GM21737 (cell line): ENCODE measurements at regions not wholly inside any gene's neighbourhood (a gene's known extent, or its start where the extent isn't known, plus 50 kb on each side); places are given as distances from the start of the nearest gene placed in this dataset.
"Not testable (repeated sequence)": the region's sequence is repeated elsewhere in the genome, so short reads cannot be mapped to it uniquely, and the experiment has no call there.

Source experiments
- ATAC-seq: cut with Tn5 transposase; IDR thresholded peaks from one replicate; pipeline ENCODE4 v1.9.1; 2021; ENCODE audit warnings: mild to moderate bottlenecking, moderate library complexity; ENCODE audit not compliant: unreplicated experiment

DNA sequence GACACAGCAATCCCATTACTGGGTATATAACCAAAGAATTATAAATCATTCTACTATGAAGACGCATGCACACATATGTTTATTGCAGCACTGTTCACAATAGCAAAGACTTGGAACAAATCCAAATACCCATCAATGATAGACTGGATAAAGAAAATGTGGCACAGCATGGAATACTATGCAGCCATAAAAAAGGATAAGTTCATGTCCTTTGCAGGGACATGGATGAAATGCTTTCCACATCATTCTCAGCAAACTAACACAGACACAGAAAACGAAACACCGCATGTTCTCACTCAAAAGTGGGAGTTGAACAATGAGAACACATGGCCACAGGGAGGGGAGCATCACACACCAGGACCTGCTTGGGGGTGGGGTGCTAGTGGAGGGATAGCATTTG, 613.0 kb downstream of the RFPL4B start:
- not testable (repeated sequence) for ATAC-seq

- ATAC-seq = no peak
Observed at GRCh38 chr6:112967974-112968373, 620.8 kb downstream of the RFPL4B start.

DNA sequence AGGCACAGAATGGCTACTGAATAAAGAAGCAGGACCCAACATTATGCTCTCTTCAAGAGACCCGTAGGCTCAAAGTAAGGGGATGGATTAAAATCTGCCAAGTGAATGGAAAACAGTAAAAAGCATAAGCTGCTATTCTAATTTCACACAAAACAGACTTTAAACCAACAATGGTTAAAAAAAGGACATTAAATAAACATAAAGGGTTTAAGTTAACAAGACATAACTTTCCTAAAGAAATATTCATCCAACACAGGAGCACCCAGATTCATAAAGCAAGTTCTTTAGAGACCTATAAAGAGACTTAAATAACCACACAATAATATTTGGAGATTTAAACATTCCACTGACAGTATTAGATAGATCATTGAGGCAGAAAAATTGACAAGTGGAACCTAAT, 624.5 kb downstream of the RFPL4B start:
- no peak for ATAC-seq

GRCh38 chr6:112974931-112975330, 627.8 kb downstream of the RFPL4B start:
- not testable (repeated sequence) for ATAC-seq

GRCh38 chr6:112976579-112976978, 629.4 kb downstream of the RFPL4B start:
- not testable (repeated sequence) for ATAC-seq

- no peak for ATAC-seq
Observed at GRCh38 chr6:112979830-112980229, 632.7 kb downstream of the RFPL4B start.

DNA sequence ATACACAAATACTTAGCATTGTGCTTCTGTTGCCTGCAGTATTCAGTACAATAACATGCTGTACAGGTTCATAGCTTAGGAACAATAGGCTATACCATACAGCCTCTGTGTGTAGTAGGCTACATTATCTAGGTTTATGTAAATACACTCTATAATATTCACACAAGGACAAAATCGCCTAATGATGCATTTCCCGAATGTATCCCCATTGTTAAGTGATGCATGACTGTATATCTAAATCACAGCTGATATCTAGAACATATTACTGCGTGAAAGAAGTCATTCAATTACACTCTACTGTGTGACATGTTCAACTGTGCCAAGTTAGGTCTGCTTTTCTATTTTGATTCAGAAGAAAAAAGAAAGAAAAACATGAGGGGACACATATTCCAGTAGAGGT, 633.5 kb downstream of the RFPL4B start:
- ATAC-seq = no peak

DNA sequence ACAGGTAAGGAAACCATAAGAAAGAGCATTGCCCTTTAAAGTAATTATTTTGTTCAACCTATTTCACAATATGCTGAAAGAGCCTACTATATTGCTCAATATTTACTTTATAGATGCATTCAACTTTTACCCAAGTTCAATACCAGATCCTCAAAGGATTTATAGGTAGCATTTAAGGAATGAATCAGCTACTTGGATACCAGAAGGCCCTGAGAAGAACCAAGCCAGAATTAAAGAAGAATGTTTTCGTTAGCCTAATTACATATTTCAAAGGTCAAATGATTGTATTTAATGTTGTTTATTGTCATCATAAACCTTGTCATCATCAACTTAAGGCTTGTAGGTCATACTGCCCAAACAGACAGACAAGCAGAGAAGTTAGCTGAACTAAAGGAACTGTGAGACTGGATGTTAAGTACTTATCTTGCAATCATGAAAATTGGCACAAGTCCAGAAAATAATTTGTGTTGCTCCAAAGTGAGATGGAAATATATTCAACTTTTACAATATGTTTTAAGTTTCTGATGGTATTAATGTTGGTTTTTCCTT, 636.7 kb downstream of the RFPL4B start:
- ATAC-seq = no peak

DNA sequence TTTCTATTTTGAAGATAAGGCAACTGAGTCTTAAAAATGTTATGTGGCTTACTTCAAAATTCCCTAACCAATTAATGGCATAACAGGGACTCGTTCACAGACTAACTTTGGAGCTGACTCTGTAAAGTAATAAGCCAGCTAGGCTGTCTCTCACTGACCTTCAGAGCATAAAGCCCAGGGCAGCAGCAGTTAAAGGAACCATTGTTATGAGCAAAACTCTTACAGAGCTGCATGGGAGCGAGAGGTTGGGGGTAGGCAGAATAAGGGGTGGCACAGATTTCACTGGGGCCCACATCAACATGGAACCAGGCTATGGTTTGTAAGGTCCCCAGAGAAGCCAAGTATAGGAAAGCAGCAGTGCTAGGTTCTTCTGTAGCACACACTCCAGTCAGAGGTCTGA, 637.8 kb downstream of the RFPL4B start:
- ATAC-seq = no peak

DNA sequence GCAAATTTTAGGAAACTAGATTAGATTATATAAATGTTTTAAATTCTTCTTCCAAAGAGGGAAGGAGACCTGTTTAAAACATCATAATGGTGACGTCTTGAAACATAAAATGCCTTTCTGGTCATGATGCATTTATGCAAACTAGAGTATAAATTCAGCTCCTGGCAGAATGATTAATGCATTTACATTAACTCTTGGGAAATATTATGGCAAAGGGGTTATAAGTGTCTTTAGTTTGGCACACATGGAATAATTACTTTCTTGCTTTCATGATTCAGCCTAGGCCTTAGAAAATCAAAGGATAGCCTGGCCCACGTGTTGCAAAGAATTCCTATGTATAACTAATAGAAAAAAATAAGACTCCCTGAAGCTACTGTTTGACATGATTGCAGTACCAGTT, 639.2 kb downstream of the RFPL4B start:
- no peak for ATAC-seq

GRCh38 chr6:112988748-112989147, 641.6 kb downstream of the RFPL4B start:
- ATAC-seq = no peak

DNA sequence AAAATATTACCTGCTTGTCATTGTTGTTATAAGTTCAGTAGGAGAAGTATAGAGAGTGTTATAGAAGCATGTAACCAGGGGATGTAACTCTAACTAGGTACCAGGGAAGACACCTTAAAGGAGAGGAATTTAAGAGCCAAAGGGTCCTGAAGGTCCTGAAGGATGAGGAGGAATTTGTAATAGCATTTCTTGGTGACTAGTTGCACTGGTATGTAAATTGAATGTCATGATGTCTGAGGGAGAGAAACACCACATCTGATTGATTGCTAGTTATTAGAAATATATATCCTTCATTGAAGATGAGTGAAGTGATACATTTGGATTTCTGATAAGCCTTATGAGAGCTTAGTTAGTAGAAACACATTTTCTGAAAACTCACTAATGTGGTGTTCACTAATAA, 643.8 kb downstream of the RFPL4B start:
- no peak for ATAC-seq

GRCh38 chr6:112991912-112992311, 644.8 kb downstream of the RFPL4B start:
- no peak for ATAC-seq

GRCh38 chr6:112997421-112998085, 650.4 kb downstream of the RFPL4B start:
- ATAC-seq = no peak

- ATAC-seq = no peak
Observed at GRCh38 chr6:113004054-113004453, 656.9 kb downstream of the RFPL4B start.

DNA sequence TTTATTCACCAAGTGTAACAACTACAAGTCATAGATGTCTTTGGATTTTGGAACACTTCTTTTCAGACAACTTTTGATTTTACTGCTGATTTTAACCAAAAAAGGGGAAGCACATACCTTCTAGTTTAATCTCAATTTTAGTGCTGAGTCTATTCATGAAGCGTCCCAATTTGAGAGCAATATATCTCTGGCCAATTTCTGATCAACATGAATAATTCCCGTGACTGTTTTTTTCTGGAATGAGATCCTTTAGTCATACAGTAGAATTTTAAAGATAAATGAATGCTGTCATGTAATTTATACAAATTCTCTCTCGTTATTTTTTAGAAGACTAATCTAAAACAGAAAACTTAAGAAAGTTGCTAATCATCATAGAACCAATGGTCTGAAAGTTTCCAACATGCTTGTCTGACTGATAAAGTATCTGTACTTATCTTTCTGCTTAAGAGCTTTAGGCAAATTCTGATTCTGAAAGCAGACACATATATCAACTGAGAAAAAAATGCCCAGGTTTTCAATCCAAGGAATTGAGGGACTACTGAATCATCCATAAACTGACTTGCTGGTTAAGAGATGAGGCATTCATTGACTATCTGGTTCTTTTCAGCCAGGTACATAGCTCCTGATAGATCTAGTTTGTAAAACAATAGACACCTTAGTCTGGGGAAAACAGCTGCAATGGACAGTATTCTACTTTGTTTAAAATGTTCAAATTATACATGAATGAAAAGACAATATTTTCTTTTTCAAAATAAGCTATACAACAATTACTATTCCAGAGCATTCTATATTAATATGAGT, 657.5 kb downstream of the RFPL4B start:
- no peak for ATAC-seq

GRCh38 chr6:113006494-113006893, 659.4 kb downstream of the RFPL4B start:
- no peak for ATAC-seq

GRCh38 chr6:113009682-113010081, 662.6 kb downstream of the RFPL4B start:
- no peak for ATAC-seq

GRCh38 chr6:113010196-113010989, 663.3 kb downstream of the RFPL4B start:
- no peak for ATAC-seq

GRCh38 chr6:113011389-113011788, 664.3 kb downstream of the RFPL4B start:
- no peak for ATAC-seq

DNA sequence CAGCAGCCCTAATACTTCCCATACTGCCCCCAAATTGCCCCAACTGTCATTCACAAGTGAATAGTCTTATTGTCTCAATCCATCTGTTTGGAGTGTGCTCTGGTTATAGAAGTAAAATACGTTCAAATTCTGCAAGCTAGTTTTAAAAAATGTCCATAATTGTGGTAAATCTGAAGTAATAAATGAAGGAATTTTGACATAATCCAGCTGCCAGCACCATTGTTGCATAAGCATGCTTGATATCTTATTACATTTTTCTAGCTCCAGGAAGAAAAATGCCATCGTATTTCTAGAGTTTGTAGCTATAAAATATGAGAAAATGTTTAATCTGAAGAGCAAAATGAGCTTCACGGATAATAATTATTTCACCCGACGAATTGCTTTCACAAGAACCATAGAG, 664.7 kb downstream of the RFPL4B start:
- ATAC-seq = no peak
